NB4 (cell line): ENCODE measurements at regions not wholly inside any gene's neighbourhood (a gene's known extent, or its start where the extent isn't known, plus 50 kb on each side); places are given as distances from the start of the nearest gene placed in this dataset.

ENCODE experiments used
- CTCF ChIP-seq: IDR thresholded peaks from one replicate; pipeline ENCODE4 v1.5.1; 2012; ENCODE audit warnings: low read depth, low read length
- MAX ChIP-seq: IDR thresholded peaks from 2 replicates; pipeline ENCODE4 v1.6.1; 2011; ENCODE audit warnings: low read depth, low read length
- POLR2A ChIP-seq: IDR thresholded peaks from 2 replicates; pipeline ENCODE4 v1.6.1; 2011; ENCODE audit warnings: mild to moderate bottlenecking; ENCODE audit not compliant: insufficient read length; ENCODE audit errors: extremely low read depth

GRCh38 chr20:12740647-12741046 lies 268.1 kb upstream of the SPTLC3 start:
- TF ChIP-seq POLR2A (no peak), CTCF (no peak), MAX (no peak)
